ENCODE measurements at regions not wholly inside any gene's neighbourhood (a gene's known extent, or its start where the extent isn't known, plus 50 kb on each side); places are given as distances from the start of the nearest gene placed in this dataset.

DNA sequence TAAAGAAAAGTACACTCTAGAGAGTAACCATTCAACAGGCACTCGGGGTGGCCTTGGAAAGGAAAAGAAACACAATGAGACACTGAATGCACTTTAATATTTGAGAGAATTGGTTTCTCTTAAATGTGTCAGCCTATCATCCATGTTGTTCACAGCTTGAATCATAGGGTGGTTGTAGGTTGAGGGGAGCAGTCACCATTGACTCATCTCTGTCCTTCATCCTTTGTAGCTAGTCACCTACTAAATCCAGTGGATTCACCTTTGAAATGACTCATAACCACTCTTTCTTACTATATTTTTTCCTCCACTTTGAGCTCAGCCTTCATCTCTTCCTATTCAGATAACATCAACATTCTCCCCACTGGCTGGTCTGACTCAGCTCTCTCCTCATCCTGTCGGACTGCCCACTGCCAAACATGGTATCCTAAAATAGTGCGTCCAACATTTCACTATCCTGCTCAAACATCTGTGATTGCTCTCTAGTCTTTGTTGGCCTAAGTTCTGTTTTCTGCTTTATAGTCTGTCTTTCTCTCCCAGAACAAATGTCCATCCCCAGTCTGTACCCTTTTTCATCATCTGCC is 182.7 kb upstream of the GADL1 start:
- Histone ChIP-seq H3K4me2 (ENCODE audit: low read length) (no peak overlapping the region), H2AFZ (ENCODE audit: low read length) (no peak overlapping the region), H3K27ac (ENCODE audit: low read depth, low read length, poor library complexity, severe bottlenecking) (no peak overlapping the region), H3K79me2 (ENCODE audit: insufficient read depth, low read length) (no peaks in the 10 kb centered on the region), H3K27me3 (ENCODE audit: insufficient read depth, low read length) (no peaks in the 10 kb centered on the region), H3K9me3 (ENCODE audit: low read length) (no peaks in the 10 kb centered on the region), H3K36me3 (ENCODE audit: insufficient read depth, low read length) (no peaks in the 10 kb centered on the region), H3K9ac (ENCODE audit: low read length) (no peak overlapping the region), H3K4me3 (ENCODE audit: low read depth, low read length, poor library complexity, severe bottlenecking) (no peak overlapping the region), H3F3A (ENCODE audit: insufficient read depth, low read length) (no peaks in the 10 kb centered on the region), H4K20me1 (ENCODE audit: insufficient read depth, low read length) (no peaks in the 10 kb centered on the region), H3K4me1 (ENCODE audit: insufficient read depth, low read length, severe bottlenecking) (no peaks in the 10 kb centered on the region), H3K9me2 (ENCODE audit: low read depth, low read length) (no peaks in the 10 kb centered on the region)
- TF ChIP-seq EZH2 (IDR thresholded peaks at IDR 0.05; ENCODE audit: borderline replicate concordance, low read length), result no peak
- TF ChIP-seq, protein P1, sequence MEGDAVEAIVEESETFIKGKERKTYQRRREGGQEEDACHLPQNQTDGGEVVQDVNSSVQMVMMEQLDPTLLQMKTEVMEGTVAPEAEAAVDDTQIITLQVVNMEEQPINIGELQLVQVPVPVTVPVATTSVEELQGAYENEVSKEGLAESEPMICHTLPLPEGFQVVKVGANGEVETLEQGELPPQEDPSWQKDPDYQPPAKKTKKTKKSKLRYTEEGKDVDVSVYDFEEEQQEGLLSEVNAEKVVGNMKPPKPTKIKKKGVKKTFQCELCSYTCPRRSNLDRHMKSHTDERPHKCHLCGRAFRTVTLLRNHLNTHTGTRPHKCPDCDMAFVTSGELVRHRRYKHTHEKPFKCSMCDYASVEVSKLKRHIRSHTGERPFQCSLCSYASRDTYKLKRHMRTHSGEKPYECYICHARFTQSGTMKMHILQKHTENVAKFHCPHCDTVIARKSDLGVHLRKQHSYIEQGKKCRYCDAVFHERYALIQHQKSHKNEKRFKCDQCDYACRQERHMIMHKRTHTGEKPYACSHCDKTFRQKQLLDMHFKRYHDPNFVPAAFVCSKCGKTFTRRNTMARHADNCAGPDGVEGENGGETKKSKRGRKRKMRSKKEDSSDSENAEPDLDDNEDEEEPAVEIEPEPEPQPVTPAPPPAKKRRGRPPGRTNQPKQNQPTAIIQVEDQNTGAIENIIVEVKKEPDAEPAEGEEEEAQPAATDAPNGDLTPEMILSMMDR (IDR thresholded peaks at IDR 0.05; ENCODE audit: low read length), result no peak

DNA sequence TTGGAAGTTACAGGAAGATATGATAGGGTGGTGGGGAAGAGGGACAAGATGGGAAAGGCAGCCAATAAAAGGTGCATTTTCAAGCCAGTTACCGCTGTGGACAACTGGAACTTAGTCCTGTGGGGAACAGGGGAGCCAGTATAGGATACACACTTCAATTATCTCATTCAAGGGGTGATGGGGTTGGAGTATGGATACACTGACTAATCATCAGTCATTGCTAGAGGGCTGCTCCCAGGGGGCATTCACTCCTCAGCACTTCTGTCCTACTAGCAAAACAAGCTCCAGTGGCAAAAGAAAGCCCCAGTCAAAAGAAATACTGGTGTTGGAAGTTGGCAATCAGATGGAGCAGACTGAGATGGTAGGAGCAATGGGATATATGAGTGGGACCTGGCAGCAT is 183.4 kb upstream of the GADL1 start:
- Histone ChIP-seq H3F3A (ENCODE audit: insufficient read depth, low read length) (no peaks in the 10 kb centered on the region), H3K27ac (ENCODE audit: low read depth, low read length, poor library complexity, severe bottlenecking) (no peak overlapping the region), H3K36me3 (ENCODE audit: insufficient read depth, low read length) (no peaks in the 10 kb centered on the region), H3K4me2 (ENCODE audit: low read length) (no peak overlapping the region), H3K79me2 (ENCODE audit: insufficient read depth, low read length) (no peaks in the 10 kb centered on the region), H4K20me1 (ENCODE audit: insufficient read depth, low read length) (no peaks in the 10 kb centered on the region), H3K9ac (ENCODE audit: low read length) (no peak overlapping the region), H3K27me3 (ENCODE audit: insufficient read depth, low read length) (no peaks in the 10 kb centered on the region), H3K4me3 (ENCODE audit: low read depth, low read length, poor library complexity, severe bottlenecking) (no peak overlapping the region), H3K9me2 (ENCODE audit: low read depth, low read length) (no peaks in the 10 kb centered on the region), H3K9me3 (ENCODE audit: low read length) (no peaks in the 10 kb centered on the region), H2AFZ (ENCODE audit: low read length) (no peak overlapping the region), H3K4me1 (ENCODE audit: insufficient read depth, low read length, severe bottlenecking) (no peaks in the 10 kb centered on the region)
- TF ChIP-seq EZH2 (IDR thresholded peaks at IDR 0.05; ENCODE audit: borderline replicate concordance, low read length), result no peak
- TF ChIP-seq, protein P1 (IDR thresholded peaks at IDR 0.05; ENCODE audit: low read length), result no peak

DNA sequence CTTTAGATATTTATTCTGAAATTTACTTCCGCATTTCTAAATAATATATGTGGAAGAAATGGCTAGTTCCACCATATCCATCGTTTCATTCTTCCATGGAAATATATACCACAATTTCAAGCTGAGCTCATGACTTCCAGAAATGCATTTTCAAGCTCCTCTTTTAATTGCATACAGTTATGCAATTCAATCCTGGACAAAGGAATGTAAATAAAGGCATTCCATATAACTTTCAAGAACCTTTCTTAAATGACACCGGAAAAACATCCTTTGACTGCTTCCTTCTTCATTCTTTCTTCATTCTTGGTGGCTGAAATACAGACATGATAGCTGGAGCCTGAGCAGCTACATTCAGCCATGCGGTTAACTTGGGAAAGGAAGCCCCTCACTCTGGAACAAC is 185.2 kb upstream of the GADL1 start:
- no peak overlapping the region for H3K27ac ChIP-seq (ENCODE audit: low read depth, low read length, poor library complexity, severe bottlenecking)
- H3K36me3 ChIP-seq (ENCODE audit: insufficient read depth, low read length), result no peaks in the 10 kb centered on the region
- TF ChIP-seq EZH2 (IDR thresholded peaks at IDR 0.05; ENCODE audit: borderline replicate concordance, low read length), result no peak
- no peak overlapping the region for H3K4me2 ChIP-seq (ENCODE audit: low read length)
- H3K27me3 ChIP-seq (ENCODE audit: insufficient read depth, low read length), result no peaks in the 10 kb centered on the region
- no peaks in the 10 kb centered on the region for H3K9me2 ChIP-seq (ENCODE audit: low read depth, low read length)
- no peak overlapping the region for H2AFZ ChIP-seq (ENCODE audit: low read length)
- H3K4me3 ChIP-seq (ENCODE audit: low read depth, low read length, poor library complexity, severe bottlenecking), result no peak overlapping the region
- H4K20me1 ChIP-seq (ENCODE audit: insufficient read depth, low read length), result no peaks in the 10 kb centered on the region
- no peaks in the 10 kb centered on the region for H3K79me2 ChIP-seq (ENCODE audit: insufficient read depth, low read length)
- no peaks in the 10 kb centered on the region for H3F3A ChIP-seq (ENCODE audit: insufficient read depth, low read length)
- H3K4me1 ChIP-seq (ENCODE audit: insufficient read depth, low read length, severe bottlenecking), result no peaks in the 10 kb centered on the region
- no peak overlapping the region for H3K9ac ChIP-seq (ENCODE audit: low read length)
- H3K9me3 ChIP-seq (ENCODE audit: low read length), result no peaks in the 10 kb centered on the region

DNA sequence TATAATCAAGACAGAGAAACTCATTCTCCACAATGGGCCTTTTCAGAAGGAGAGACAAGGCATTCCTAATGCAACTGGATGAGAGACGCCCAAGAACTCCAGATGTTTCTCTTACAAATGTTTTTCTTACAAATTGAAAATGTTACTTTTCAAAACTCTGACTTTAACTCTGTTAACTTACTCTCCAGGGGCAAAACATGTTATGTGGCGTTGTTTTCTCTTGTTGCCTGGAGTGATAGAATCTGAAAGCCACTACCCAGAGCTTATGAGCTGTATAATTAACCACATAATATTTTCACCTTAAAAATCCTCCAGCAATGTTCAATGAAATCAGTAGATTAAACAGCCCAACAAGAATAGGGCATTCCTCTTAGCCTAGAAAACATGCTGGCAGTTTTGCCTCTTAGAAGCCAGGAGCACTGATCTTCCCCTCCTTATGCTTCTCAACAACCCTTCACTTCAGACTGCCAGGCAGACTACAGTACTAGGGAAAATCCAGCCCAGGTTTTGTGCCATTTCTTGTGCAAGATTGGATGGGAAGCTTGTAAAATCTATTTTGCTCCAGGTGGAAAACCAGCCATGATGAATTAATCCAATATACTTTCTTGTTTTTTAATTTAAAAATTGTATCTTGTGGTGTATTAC is 186.7 kb upstream of the GADL1 start:
- no peaks in the 10 kb centered on the region for H3F3A ChIP-seq (ENCODE audit: insufficient read depth, low read length)
- no peak overlapping the region for H3K4me2 ChIP-seq (ENCODE audit: low read length)
- no peak overlapping the region for H3K4me3 ChIP-seq (ENCODE audit: low read depth, low read length, poor library complexity, severe bottlenecking)
- H3K9me3 ChIP-seq (ENCODE audit: low read length), result no peaks in the 10 kb centered on the region
- no peaks in the 10 kb centered on the region for H3K9me2 ChIP-seq (ENCODE audit: low read depth, low read length)
- H2AFZ ChIP-seq (ENCODE audit: low read length), result no peak overlapping the region
- H4K20me1 ChIP-seq (ENCODE audit: insufficient read depth, low read length), result no peaks in the 10 kb centered on the region
- no peak for TF ChIP-seq EZH2 (IDR thresholded peaks at IDR 0.05; ENCODE audit: borderline replicate concordance, low read length)
- TF ChIP-seq, protein P1 (IDR thresholded peaks at IDR 0.05; ENCODE audit: low read length), result no peak
- H3K27ac ChIP-seq (ENCODE audit: low read depth, low read length, poor library complexity, severe bottlenecking), result no peak overlapping the region
- no peaks in the 10 kb centered on the region for H3K36me3 ChIP-seq (ENCODE audit: insufficient read depth, low read length)
- no peaks in the 10 kb centered on the region for H3K4me1 ChIP-seq (ENCODE audit: insufficient read depth, low read length, severe bottlenecking)
- no peak overlapping the region for H3K9ac ChIP-seq (ENCODE audit: low read length)
- no peaks in the 10 kb centered on the region for H3K79me2 ChIP-seq (ENCODE audit: insufficient read depth, low read length)
- no peaks in the 10 kb centered on the region for H3K27me3 ChIP-seq (ENCODE audit: insufficient read depth, low read length)
